Right lobe of liver (tissue), 4 donors: ENCODE measurements at regions not wholly inside any gene's neighbourhood (a gene's known extent, or its start where the extent isn't known, plus 50 kb on each side); places are given as distances from the start of the nearest gene placed in this dataset.

Experiments
- POLR2A ChIP-seq: fragments of 450-650 bp; IDR thresholded peaks from one replicate; pipeline ENCODE4 v1.6.1; 2017; ENCODE audit warnings: antibody characterized with exemption, mild to moderate bottlenecking
- TF ChIP-seq, protein P1 (sequence below), 4 donors: fragments of 200-600 bp in 3 of 4; fragments of 450-650 bp in 1 of 4; IDR thresholded peaks; one replicate each; pipeline versions ENCODE4 v1.5.1 to v1.8.0; 2016 to 2022; ENCODE audit warnings: antibody characterized with exemption in 4 of 4, mild to moderate bottlenecking in 2 of 4
- donor health status: DM: no; HTN: no; CAD: no.
- donor health status: DM: no; HTN: no; CAD: no.
- donor health status: DM: no; HTN: yes; CAD: no.

GRCh38 chr15:46496491-46497115 lies 861.8 kb downstream of the SQOR start:
- TF ChIP-seq, protein P1, sequence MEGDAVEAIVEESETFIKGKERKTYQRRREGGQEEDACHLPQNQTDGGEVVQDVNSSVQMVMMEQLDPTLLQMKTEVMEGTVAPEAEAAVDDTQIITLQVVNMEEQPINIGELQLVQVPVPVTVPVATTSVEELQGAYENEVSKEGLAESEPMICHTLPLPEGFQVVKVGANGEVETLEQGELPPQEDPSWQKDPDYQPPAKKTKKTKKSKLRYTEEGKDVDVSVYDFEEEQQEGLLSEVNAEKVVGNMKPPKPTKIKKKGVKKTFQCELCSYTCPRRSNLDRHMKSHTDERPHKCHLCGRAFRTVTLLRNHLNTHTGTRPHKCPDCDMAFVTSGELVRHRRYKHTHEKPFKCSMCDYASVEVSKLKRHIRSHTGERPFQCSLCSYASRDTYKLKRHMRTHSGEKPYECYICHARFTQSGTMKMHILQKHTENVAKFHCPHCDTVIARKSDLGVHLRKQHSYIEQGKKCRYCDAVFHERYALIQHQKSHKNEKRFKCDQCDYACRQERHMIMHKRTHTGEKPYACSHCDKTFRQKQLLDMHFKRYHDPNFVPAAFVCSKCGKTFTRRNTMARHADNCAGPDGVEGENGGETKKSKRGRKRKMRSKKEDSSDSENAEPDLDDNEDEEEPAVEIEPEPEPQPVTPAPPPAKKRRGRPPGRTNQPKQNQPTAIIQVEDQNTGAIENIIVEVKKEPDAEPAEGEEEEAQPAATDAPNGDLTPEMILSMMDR (IDR thresholded peaks at IDR 0.05) = no peak
- no peak for TF ChIP-seq POLR2A
